DND-41 (cell line): ENCODE measurements at regions not wholly inside any gene's neighbourhood (a gene's known extent, or its start where the extent isn't known, plus 50 kb on each side); places are given as distances from the start of the nearest gene placed in this dataset.

Experiments used
- EZH2 ChIP-seq: IDR thresholded peaks from 3 replicates; pipeline ENCODE4 v1.6.1; 2012; ENCODE audit warnings: borderline replicate concordance, low read depth, mild to moderate bottlenecking, moderate library complexity, low read length, inconsistent platforms; ENCODE audit not compliant: severe bottlenecking
- TF ChIP-seq, protein P1 (sequence below): IDR thresholded peaks from 2 replicates; pipeline ENCODE4 v1.5.1; 2012; ENCODE audit warnings: borderline replicate concordance, low read length, moderate library complexity, mild to moderate bottlenecking; ENCODE audit not compliant: poor library complexity, severe bottlenecking; ENCODE audit errors: extremely low read depth

DNA sequence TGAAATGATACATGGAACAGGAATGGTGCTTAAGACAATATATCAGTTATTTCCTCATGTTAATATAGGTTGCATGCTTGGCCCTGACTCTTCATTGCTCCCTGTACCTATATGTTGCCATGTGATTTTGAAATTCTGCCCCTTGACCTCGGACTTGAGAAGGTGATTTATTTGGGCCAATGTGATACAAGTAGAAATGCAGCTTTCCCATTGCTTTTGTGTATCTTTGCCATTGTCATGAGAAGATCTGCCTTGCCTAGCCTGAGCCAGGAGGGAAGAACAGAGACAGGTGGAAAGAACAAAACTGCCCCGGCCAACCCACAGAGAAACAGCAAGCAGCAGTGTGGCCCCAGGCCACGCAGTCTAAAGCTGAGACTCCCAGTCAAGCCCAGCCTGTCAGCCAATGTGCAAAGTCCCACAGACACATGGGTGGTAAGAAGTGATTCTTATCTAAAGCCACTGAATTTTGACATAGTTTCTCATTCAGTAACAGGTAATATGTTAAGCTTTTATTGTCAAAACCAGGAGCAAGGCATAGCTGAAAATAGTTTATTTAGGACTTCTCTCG lies 245.7 kb upstream of the RND3 start:
- TF ChIP-seq, protein P1, sequence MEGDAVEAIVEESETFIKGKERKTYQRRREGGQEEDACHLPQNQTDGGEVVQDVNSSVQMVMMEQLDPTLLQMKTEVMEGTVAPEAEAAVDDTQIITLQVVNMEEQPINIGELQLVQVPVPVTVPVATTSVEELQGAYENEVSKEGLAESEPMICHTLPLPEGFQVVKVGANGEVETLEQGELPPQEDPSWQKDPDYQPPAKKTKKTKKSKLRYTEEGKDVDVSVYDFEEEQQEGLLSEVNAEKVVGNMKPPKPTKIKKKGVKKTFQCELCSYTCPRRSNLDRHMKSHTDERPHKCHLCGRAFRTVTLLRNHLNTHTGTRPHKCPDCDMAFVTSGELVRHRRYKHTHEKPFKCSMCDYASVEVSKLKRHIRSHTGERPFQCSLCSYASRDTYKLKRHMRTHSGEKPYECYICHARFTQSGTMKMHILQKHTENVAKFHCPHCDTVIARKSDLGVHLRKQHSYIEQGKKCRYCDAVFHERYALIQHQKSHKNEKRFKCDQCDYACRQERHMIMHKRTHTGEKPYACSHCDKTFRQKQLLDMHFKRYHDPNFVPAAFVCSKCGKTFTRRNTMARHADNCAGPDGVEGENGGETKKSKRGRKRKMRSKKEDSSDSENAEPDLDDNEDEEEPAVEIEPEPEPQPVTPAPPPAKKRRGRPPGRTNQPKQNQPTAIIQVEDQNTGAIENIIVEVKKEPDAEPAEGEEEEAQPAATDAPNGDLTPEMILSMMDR = no peak
- TF ChIP-seq EZH2 = no peak
